ENCODE measurements at regions not wholly inside any gene's neighbourhood (a gene's known extent, or its start where the extent isn't known, plus 50 kb on each side); places are given as distances from the start of the nearest gene placed in this dataset.

GRCh38 chr5:85441156-85441555 lies 1056.5 kb upstream of the EDIL3 start (continued):
- no peak for TF ChIP-seq HDAC6 (IDR thresholded peaks at IDR 0.05; ENCODE audit: unreplicated experiment)
- no peak for TF ChIP-seq MYB (IDR thresholded peaks at IDR 0.05; ENCODE audit: borderline replicate concordance, low read depth, low read length)

DNA sequence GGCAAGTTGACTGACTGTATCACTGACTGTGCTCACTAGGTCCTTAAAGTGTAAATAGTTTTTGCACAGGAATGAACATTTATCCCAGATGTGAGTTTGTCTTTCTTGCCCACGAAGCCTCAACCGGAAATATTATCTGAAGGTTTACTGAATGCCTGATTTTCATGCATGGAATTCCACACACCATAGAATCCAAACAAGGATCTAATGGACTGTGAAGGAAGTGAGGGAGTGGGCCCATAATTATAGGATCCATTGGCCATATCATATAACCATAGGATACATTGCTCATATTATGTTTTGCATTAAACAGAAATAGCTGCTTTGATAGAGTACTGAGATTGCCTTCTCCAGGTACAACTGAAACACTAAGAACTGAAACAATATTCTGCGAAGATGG lies 1057.2 kb upstream of the EDIL3 start:
- POLR2A ChIA-PET, result no interaction called here

More for the DNA sequence above, 1057.2 kb upstream of the EDIL3 start:
- no peaks in the 10 kb centered on the region for H3K79me2 ChIP-seq (ENCODE audit: control insufficient read depth, insufficient read depth, low read length)
- H3K36me3 ChIP-seq (ENCODE audit: control insufficient read depth in 2 of 2, insufficient read depth in 2 of 2, low read length in 1 of 2), result no peaks in the 10 kb centered on the region
- TF ChIP-seq ATF3 (IDR thresholded peaks at IDR 0.05; ENCODE audit: borderline replicate concordance, extremely low read depth, low read depth, low read length), result no peak
- TF ChIP-seq, protein P1, sequence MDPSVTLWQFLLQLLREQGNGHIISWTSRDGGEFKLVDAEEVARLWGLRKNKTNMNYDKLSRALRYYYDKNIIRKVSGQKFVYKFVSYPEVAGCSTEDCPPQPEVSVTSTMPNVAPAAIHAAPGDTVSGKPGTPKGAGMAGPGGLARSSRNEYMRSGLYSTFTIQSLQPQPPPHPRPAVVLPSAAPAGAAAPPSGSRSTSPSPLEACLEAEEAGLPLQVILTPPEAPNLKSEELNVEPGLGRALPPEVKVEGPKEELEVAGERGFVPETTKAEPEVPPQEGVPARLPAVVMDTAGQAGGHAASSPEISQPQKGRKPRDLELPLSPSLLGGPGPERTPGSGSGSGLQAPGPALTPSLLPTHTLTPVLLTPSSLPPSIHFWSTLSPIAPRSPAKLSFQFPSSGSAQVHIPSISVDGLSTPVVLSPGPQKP (IDR thresholded peaks at IDR 0.05; ENCODE audit: low read depth, low read length), result no peak
- TF ChIP-seq POLR2A (IDR thresholded peaks at IDR 0.05; ENCODE audit: low read depth, low read length), result no peak
- no peak for TF ChIP-seq IKZF1 (conservative IDR thresholded peaks at IDR 0.05)
- no peak for TF ChIP-seq JUNB (IDR thresholded peaks at IDR 0.05)
- no peak for TF ChIP-seq CHD4 (IDR thresholded peaks at IDR 0.05)
- TF ChIP-seq BHLHE40 (IDR thresholded peaks at IDR 0.05; ENCODE audit: borderline replicate concordance in 1 of 2, low read depth in 2 of 2, low read length in 1 of 2), result no peak
- no peaks in the 10 kb centered on the region for H3K9me3 ChIP-seq (replicated peaks; ENCODE audit: control insufficient read depth, insufficient read depth, low read length)
- no peak for ATAC-seq
- intact Hi-C loops (cut with micrococcal nuclease; ENCODE audit: unreplicated experiment), result no loop called here
- no peak for FAIRE-seq
- WGBS (ENCODE audit: insufficient coverage, insufficient replicate concordance, low lambda C conversion rate, missing lambda C conversion rate), result 7% methylated on average over 3 of the region's 3 CpGs
- no TSS peak for BruUV-seq (replicated peaks)
- H4K20me1 ChIP-seq (ENCODE audit: control insufficient read depth, insufficient read depth), result no peaks in the 10 kb centered on the region
- DNase-seq (ENCODE audit: low read depth, low spot score), result no peak
- no peak overlapping the region for H3K4me3 ChIP-seq
- H3K4me1 ChIP-seq (ENCODE audit: control insufficient read depth, insufficient read depth, low read length), result no peaks in the 10 kb centered on the region
- H2AFZ ChIP-seq (ENCODE audit: control insufficient read depth, low read depth, low read length), result no peak overlapping the region
- H3K27me3 ChIP-seq (replicated peaks in 1 of 2; ENCODE audit: control insufficient read depth in 2 of 2, insufficient read depth in 2 of 2, low read length in 1 of 2), result no peaks in the 10 kb centered on the region
- H3K9ac ChIP-seq (ENCODE audit: control insufficient read depth, insufficient read depth, low read length), result no peak overlapping the region
- CTCF ChIA-PET, result interaction anchor here (0.7 kb wide), 1 partner anchor 1769 kb away, joined by 3 read pairs; no protein-coding TSS in a partner anchor
- SMC1A ChIA-PET (ENCODE audit: uncharacterized antibody, unreplicated experiment), result interaction anchor here (0.9 to 1.0 kb wide), 2 partner anchors 11 to 22 kb away, joined by 3 to 4 read pairs; no protein-coding TSS in a partner anchor
- H3K4me2 ChIP-seq (ENCODE audit: control insufficient read depth, insufficient read depth), result no peak overlapping the region
- no peak overlapping the region for H3K27ac ChIP-seq (ENCODE audit: control insufficient read depth, insufficient read depth)
- in situ Hi-C loops (cut with MboI), result no loop called here
- RAD21 ChIA-PET (ENCODE audit: unreplicated experiment), result no interaction called here
